A172 (cell line): ENCODE measurements at regions not wholly inside any gene's neighbourhood (a gene's known extent, or its start where the extent isn't known, plus 50 kb on each side); places are given as distances from the start of the nearest gene placed in this dataset.
A peak's percentile ranks its signal among the peaks of the same experiment; 100 is the strongest.

Experiments used
- DNase-seq: peaks from one replicate; pipeline ENCODE4 v3.0.0-alpha.2; 2015; ENCODE audit warnings: low spot score

DNA sequence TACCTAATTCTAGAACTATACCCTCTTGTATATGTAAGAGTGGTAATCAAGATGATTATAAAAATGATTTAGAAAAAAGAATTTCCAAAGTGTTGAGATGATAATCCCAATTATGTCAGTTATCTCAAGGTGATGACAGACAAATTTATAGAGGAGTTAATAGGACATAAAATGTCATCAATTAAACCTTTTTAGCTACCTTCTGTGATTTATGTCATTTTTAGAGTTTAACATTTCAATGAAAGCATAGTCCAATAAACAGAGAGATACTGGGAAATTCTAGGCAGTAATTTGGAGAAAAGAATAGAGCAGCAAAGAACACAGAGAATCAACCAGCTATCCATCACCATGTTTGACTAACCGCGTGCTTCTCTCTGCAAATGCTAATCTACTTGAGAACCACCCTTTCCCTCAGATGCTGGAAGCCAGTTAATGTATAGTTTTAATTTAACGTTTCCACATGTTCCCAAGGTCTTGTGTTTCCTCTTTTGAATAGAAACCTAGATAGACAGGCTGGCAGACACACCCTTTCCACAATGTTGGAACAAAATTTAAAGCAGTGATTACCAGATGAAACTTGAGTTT is 433.1 kb upstream of the FAM241A start:
- no peak for DNase-seq

DNA sequence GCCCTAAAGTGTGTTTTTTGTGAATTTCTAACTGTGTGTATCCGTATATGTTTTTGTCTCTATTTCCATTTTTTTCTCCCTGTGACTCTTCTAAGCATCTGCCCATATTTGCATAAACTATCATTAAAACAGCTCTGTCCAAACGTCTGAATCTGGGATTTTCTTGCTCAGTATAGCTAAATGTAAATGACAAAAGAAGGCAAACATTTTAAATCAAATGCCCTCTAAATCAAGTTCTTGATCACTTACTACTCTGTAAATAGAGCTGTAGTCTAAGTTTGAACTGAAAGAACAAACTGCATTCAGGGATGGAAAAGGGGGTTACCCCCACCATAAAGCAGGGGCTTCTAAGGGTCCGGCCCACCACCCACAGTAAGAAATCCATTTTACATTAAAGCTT is 432.0 kb upstream of the FAM241A start:
- no peak for DNase-seq

DNA sequence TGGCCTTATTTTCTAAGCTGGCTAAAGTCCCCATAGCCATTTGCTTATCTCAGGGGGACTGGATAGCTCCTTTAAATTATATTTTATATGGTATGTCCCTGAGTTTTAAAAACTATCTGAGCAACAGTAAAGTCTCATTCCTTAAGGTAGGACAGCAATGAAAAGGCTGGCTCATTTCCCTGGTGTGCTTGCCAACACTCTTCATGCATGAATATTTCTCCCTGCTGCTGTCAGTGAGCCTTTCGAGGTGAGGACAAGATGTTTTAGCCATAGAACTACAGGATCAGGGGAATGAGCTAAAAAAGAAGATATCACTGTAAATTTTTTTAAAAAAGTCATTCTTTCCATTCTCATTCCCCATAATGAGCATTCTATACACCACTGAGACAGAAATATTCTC is 427.3 kb upstream of the FAM241A start:
- DNase-seq, result no peak

DNA sequence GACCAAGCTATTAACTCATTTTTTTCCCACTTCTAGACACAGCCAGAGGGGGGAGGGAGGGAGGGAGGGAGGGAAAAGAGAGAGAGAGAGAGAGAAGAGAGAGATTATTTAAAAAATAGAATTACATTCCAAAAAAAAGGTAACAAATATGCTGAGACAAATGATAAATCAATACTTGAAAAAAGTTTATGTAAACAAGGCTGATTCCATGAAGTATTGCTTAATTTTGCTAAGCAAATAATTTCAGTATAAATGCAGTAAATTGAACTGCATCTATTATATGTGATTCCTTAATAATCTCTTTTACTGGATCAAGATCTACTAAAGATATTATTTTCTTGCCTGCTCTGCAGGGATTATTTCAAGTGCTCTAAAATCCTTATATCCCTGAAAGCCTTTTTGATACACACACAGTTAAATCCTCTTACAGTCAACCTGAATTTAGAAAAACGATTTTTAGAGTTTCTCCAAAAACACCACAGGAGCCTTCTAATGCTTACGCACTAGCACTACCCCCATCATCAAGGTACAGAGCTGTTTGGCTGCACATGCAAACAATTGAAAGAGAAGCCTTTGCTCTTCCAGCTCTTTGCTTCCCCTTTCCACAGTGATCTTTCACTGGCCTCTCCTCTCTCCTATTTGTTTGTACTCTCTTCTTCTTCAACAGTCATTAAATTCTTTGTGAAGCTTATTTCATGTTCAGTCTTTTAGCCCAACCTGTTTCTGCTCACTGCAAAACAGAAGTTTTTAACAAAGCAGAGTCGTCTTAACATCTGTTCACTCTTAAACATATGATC is 426.3 kb upstream of the FAM241A start:
- DNase-seq, result no peak

DNA sequence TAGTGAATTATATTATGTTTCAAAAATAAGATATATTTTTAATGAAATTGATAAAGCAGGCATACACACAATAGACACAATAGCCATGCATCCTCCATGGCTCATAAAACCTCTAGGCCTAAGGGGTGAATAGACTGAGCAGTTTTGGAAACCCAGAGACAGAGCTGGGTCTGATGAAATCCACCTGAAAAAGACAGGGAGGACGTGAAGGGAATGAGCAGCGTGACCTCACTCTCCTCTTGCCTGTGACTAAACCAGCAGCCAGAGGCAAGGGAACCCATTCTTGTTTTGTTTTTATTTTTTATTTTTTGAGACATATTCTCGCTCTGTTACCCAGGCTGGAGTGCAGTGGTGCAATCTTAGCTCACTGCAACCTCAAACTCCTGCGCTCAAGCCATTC is 424.4 kb upstream of the FAM241A start:
- no peak for DNase-seq

DNA sequence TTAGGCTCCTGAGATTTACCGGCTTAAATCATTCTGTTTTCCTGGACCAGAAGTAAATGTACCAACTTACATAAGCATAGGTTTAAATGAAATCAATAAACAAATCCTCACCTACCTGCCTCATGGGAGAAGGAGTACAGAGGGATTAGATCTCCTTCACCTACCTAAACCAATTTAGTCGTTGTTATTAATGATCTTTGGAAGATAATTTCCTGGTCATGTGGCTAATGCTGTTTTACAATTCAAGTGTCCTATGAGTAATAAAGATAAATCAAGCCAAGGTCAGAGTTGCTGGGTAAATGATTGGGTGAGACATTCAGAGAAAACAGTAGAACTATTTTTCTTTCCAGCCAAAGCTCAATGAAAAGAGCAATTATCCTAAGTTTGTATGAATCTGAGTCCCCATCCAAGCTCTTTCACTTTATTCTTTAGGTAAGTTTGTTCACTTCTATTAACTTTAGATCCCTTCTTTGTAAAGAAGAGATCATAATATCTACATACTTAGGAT is 423.0 kb upstream of the FAM241A start:
- DNase-seq, result no peak

DNA sequence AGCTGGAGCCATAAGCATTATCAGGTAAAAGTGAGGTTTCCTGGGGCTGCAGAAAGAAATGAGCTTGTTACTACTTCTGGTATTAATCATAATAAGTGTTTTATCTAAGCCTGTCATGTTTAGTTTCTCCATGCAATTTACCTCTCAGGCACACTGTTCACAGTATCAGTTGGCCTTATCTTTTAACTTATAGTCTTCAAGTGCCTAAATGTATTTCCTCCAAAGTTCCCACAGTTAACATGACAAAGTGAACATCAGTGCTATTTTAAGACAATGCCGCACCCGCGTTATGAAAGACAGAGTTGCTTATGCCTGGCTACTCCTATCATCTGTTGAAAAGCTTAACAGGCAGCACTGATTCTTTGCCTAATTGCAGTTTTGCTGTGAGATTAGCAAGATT is 408.7 kb upstream of the FAM241A start:
- no peak for DNase-seq

DNA sequence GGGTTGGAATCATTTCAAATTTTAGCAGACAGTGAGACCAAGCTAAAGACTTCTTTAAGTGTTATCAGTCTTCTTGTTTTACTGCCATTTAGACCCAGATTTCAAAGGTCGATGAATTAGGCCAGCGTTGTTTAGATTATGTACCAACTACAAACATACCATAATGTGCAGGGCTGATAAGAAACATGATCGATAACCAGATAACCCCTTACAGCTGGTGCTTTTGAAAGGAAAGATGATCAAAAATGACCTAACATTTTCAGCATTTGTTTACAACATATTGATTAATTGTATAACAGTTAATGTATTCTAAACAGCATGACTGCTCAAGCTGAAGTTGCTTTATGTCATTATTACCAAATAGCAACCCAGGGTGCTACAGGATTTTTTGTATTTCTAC is 400.4 kb upstream of the FAM241A start:
- DNase-seq, result no peak

DNA sequence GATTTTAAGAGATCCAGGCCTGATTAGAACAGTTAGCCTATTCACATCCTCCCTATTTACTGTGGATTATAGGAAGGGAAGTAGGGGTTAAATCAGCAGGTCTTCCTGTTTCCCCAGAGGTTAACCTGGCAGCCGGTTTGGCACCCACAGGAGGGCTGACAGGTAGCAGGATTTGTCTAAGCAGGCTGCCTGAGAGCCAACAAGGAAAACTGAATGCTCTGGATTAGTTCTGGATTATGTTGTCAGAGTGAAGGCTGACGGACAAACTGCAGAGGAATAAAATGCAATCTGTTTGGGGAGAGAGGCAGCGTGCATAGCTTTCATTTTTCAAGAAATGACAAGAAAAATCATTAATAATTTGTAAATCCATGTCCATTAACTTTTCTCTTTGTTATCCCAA is 397.1 kb upstream of the FAM241A start:
- no peak for DNase-seq

DNA sequence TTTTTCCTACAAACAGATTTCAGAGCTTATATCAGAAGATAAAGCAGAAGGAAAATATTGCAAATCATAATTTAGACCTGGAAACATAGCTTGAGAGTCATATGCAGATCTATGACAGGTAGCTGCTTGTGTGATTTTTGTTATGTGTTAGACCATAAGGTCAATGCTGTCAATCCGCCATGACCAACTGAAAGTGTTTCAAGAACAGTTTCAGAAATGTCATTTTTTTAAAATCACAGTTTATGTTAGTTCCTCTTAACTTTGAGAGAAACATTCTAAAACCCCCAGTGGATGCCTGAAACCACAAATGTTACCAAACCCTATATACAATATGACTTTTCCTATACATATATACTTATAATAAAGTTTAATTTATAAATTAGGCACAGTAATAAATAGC is 391.3 kb upstream of the FAM241A start:
- DNase-seq, result no peak

DNA sequence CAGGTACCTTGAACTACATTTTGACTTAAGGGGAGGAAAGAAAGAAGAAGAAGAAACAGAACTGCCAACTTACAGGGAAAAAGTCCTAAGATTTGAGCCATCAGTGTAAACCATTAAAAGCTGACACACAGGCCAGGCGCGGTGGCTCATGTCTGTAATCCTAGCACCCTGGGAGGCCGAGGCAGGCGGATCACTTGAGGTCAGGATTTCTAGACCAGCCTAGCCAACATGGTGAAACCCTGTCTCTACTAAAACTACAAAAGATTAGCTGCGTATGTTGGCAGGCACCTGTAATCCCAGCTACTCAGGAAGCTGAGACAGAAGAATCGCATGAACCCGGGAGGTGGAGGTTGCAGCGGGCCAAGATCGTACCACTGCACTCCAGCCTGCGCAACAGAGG is 389.7 kb upstream of the FAM241A start:
- no peak for DNase-seq

DNA sequence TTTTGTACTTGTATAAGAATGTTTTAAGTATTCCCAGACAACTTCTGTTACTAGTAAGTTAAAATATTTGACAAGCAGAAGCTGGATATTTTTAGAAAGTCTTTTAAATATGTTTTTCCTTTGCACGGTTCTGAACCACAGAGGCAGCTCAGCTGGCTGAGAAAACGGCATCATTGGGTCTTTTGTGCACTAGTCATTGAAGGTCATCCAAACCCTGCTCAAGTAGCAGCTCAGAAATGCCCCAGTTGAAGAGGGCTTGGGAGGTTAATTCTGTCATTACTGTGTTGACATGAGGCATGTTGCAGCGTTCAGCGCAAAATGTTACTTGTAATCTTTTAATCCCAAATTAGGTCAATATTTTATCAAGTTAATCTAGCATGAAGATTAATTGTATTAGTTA is 383.7 kb upstream of the FAM241A start:
- DNase-seq, result no peak

DNA sequence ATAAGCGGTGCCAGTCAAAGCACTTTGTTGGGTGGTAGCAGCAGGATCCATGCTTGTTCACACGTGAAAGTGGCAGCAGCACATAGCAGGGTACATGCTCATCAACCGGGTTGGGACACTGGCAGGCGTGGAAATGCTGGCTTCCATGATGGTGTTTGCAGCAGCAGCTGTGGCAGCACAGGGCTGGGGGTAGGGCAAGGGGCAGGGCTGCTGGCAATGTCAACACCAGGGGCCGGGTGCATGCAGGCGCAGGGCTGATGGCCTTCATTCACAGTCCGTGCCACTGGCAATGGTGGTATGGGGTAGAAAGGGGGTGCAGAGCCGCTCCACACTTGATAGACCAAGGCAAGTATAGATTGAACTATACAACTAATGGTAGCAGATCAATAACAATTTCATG is 374.7 kb upstream of the FAM241A start:
- no peak for DNase-seq

DNA sequence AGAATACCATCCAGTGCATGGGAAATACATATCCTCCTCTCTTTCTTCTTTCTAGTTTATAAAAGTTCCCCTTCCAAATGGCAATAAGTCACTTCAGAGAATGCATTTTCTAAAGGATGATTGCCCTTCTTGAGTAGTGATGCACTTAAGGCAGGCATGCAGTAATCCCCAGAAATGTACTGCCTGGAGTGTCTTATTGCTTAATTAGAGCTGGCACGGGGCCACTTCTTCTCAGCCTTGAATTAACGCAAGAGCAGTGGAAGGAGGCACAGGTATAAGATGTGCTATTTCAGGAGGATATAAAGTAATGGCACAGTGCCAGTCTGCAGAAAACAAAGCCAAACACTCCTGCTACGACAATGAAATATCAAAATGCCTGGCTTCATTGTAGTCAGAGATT is 371.4 kb upstream of the FAM241A start:
- DNase-seq, result no peak

DNA sequence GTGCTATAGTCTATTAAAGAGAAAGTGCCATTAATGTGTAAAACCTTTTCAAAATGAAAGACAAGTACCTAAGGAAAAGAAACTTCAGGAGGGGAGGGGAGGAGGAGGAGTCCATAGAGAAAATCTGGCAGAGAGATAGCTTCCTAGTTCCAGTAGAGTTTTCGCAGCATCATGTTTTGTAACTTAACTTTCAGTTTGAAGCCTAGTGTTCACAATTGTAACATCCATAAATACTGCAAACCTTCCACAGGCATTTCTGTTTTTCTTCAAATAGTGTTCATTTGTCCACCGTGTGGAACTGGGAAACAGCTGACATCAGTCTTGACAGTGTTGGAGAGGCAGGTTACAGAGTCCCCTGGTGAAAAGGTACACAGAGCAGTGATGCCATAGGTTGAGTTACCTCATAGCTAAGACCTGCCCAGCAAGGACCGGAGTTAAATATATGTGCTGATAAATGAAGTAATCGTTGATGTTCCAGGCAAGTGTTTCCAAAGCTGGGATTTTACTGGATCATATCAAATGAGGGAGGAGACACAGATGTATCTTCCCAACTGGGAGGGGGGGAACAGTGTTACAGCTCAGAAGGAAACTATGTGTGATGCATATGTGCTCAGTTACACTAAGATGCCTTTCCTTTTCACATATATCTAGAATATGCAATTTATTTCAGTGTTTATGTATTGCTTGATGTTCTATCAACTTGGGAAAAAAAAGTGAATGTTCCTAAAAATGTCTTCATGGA is 369.5 kb upstream of the FAM241A start:
- DNase-seq, result no peak

DNA sequence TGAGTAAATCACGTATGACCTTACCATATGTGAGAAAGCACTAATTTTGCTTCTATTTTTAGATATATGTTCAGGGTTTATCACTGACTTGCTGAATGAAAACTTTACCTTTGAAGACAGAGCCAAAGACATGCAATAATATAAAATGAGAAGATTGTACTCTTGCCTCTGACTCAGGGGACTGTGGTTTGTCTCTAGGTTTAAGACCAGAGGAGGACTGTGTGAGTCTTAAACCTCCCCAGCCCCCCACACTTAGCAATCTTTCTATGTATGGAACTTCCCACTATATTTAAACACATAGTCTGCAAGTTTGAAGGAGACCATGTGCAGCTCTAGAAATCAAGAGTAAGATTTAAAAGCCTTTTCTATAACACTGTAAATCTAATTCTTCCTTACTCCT is 368.7 kb upstream of the FAM241A start:
- no peak for DNase-seq

DNA sequence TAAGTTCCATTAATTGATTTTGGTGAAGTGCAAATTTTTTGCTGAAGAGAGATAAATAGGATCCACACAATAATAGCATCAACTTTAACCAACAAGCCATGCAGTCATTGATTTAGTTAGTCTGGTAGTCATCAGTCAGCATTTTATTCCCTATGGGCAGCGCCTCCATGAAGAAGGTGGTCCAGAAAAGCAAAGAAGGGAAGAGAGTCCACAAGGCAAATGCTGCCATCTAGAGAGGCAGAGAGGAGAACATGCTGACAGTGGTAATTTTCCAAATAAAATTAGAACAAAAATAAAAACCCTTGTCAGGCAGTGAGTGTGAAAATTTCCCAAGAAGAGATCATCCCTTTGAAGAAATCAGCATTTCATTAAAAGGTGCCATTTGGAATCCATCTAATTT is 366.7 kb upstream of the FAM241A start:
- no peak for DNase-seq

DNA sequence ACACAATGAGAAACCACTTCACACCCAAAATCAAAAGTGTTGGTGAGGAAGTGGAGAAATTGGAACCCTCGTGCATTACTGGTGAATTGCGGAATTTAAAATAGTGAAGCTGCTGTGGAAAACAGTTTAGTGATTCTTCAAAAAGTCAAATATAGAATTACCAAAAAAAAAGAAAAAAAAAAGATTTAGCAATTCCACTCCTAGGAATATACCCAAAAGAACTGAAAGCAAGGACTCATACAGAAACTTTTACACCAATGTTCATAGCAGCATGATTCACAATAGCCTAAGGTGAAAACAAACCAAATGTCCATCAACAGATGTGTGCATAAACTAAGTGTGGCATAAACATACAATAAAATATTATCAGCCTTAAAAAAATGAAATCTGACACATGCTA is 364.3 kb upstream of the FAM241A start:
- no peak for DNase-seq

DNA sequence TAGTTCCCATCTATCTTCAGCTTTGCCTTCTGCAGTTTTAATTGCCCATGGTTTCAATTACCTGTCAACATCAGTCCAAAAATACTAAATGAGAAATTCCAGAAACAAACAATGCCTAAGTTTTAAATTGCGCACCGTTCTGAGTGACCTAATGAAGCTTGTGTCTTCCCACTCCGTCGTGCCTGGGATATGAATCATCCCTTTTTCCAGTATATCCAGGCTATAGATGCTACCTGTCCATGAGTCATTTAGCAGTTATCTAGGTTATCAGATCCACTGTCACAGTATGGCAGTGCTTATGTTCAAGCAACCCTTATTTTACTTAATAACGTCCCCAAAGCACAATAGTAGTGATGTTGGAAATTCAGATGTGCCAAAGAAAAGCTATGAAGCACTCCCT is 363.6 kb upstream of the FAM241A start:
- peak; percentile 60 for DNase-seq

DNA sequence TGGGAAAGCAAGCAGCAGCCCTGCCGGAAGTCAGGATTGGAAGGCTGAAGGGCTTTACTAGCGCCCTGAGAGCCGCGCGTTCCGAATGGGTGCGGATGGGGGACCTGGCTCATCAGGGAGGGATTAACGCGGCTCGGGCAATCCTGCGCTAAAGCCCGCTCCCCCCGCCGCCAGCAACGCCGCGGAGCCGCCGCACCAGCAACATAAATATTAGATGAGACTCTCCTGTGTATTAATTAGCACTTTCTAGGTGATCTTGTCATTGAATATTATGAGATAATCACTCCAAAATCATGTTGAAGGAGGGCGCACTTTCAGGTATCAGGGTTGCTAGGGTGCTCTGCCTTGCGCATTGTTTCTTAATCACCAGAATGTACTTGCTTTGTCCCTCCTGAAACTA is 357.2 kb upstream of the FAM241A start:
- DNase-seq, result no peak

DNA sequence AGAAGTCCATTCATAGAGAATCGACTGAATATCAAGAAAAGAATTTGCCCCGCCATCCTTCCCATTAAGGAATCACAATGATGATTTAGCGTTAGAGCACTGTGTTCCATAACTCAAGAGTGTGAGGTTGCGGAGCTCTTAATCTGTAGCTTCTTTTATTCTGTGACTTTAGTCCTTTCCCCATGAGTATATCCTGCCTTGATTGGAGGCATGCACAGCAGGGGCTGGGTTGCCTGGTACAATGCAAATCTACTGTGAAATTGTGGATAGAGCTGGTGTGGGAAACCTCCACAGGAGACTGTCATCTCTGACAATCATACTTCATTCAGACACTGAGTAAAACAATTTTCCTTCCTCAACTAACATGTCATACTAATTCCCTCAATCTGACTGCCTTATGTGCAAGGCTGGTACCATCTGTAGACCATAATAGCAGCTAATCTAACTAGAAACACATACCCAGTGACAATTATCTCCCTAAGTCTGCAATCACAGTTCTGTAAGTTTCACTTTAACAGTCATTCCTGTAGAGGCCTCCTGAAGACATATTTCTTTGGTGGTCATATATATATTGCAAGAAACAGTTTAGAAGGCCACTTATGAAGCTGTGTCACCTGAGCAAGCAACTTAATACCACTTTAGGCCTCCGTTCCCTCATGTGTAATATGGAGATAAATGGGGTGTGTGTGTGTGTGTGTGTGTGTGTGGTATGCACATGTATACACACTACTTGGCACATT is 355.2 kb upstream of the FAM241A start:
- DNase-seq, result no peak

DNA sequence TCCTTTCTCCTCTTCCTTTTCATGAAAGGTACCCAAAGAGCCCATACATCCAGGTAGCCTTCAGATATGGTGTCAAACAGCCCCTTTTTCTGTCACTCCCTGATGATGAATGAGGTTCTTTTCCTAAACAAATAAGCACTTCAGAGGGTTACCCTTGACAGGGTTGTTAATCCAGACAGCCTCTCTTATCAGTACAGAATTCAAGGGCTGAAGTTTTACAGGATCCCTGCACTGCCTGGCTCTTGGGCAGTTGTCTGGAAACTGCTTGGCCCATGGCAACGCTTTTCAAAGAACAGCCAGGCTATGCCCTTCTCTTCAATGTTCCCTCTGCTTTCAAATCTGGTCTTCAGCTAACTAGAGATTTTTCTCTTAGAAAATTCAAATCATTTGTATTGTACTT is 352.6 kb upstream of the FAM241A start:
- no peak for DNase-seq
